Fibroblast of skin of abdomen (primary cell): ENCODE measurements at regions not wholly inside any gene's neighbourhood (a gene's known extent, or its start where the extent isn't known, plus 50 kb on each side); places are given as distances from the start of the nearest gene placed in this dataset.

Source experiments
- DNase-seq: peaks from one replicate; pipeline ENCODE4 v3.0.0-alpha.2; 2013

- no peak for DNase-seq
Observed at GRCh38 chr1:56417646-56418045, 161.7 kb downstream of the PLPP3 start.

DNA sequence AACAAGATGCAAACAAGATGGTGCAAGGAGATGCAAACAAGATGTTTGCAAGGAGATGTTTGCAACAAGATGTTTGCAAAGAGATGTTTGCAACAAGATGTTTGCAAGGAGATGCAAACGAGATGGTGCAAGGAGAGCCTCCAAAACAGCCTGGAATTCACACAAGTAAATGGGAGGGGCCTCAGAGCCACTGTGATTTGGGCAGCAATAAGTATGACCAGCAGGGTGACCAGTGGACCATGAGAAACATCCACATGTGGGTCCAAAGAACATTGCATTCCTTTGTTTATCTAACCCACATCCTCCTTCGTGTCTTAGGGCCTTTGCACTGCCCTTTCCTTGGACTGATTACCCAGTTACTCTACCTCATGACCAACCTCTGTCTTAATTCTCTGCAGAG, 162.9 kb downstream of the PLPP3 start:
- no peak for DNase-seq

DNA sequence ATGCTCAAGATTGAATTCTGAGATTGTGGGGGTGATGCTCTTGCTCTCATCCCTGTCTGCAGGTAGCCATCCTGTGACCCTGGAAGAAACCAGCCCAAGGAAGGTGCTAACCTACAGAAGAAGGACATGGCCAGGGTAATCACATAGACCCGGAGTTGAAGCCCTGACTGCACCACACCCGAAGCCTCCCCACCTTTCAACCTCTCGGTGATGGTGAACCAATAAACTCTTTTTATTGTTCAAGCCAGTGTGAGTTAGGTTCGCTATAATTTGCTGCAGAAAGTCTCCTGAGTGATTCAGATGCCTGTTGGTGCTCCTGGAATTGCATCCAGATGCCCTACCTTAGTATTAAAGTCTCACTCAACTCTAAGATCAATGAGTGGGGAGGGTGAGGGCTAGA, 163.6 kb downstream of the PLPP3 start:
- no peak for DNase-seq

DNA sequence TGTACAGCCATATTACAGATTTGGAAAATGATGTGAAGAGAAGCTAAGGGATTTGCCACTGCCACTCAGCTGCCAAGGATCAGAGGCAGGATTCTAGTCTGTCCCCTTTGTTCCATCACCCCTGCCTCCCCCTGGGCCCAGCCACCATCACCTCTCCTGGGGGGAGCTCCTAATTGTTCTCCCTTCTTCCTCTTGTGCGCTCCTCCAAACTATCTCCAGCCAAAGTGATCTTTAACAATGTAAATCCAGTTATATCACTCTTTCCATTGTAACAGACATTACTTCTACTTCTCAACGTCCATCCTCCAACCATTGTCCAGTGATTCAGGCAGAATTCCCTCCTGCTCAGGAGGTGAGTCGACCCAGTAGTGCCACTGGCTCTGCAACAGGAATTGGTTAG, 164.1 kb downstream of the PLPP3 start:
- no peak for DNase-seq

DNA sequence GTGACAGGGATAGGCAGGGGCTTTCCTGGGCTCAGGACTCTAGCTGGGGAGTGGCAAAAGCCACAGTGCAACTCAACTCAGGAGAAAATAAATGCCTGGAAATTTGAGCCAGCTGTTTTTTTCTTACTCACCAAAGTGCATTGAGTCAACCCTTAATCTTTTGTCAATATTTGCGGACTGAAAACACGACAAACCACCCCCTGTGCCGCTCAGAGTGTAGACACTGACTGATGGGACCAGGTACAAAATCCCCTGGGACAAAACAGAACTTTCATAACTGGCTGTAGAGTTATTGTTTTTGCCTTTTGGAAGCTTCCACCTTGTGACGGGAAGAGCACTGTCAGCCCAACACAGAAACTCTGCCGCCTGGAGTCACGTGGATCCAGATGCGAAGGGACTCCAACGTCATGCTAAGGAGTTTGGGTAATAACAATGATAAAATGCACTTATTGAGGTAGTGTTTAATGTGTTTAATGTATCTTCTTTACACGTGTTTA, 164.6 kb downstream of the PLPP3 start:
- no peak for DNase-seq

DNA sequence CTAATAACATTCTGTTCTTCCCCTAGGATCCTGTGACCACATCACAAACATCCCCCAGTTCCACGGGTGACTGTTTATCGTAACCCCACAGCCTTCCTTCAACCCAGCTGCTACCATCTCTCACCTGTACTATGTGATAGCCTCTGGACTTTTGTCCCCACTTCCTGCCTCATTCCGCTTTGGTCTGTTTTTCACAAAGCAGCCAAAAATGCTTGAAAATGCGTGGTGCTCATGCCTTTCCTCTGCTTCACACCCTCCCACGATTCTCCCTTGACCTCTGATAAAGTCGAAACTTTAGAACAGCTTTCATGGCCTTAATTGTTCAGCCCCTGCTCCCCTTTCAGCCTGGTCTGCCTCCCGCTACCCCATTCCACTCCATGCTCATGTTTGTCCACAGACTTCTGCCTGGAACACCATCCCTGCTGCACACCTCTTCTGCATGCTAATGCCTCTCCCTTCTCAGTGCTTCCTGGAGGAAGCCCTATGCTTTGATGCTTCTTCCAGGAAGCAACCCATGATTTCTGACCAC, 165.6 kb downstream of the PLPP3 start:
- DNase-seq, result no peak

- DNase-seq, result peak; percentile 48
Observed at GRCh38 chr1:56411484-56412180, 167.7 kb downstream of the PLPP3 start.

GRCh38 chr1:56411021-56411420, 168.3 kb downstream of the PLPP3 start:
- DNase-seq, result no peak

DNA sequence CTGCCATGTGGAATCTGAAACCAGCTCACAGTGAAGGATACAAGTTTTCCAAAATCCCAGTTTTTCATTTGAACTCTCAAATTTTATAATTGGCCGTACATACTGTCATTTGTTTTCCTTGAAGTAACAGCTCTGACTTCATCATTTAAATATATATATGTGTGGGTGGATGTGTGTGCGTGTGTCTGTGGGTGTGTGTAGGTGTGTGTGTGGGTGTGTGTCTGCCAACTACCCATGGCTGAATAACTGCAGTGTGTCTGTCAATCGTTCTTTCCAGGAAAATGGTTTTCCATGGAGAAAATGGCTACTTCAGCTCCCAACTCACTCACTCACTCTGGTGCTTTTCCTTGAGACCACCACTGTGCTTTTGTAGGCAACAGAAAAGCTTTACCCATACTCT, 169.0 kb downstream of the PLPP3 start:
- no peak for DNase-seq

- no peak for DNase-seq
Observed at GRCh38 chr1:56409112-56409691, 170.2 kb downstream of the PLPP3 start.

GRCh38 chr1:56406821-56407220, 172.5 kb downstream of the PLPP3 start:
- DNase-seq, result no peak

- no peak for DNase-seq
Observed at GRCh38 chr1:56404561-56405030, 174.8 kb downstream of the PLPP3 start.

- no peak for DNase-seq
Observed at GRCh38 chr1:56404066-56404465, 175.3 kb downstream of the PLPP3 start.

DNA sequence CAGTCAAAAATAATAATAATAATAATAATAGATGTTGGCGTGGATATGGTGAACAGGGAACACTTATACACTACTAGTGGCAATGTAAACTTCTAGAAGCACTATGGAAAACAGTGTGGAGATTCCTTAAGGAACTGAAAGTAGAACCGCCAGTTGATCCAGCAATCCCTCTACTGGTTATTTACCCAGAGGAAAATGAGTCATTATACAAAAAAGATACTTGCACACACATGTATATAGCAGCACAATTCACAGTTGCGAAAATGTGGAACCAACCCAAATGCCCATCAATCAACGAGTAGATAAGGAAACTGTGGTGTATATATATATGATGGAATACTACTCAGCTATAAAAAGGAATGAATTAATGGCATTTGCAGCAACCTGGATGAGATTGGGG, 176.0 kb downstream of the PLPP3 start:
- no peak for DNase-seq

DNA sequence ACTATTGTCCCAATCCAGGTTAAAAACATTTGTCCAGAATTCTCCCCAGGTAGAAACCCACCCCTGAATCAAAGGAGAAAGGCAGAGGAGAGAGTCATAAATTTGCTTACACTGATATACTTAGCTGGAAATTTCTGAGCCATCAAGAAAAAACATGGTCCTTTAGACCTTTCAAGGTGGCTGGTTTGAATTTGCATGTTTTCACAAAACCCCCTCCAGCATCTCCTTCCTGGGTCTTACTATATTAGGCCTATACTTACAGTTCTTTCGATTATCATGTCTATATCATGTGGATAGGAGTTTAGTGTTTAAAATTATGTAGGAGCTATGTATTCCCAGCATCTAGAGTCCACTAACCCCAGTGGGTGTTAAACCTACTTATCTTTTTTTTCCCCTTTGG, 178.2 kb downstream of the PLPP3 start:
- no peak for DNase-seq

GRCh38 chr1:56400526-56400925, 178.8 kb downstream of the PLPP3 start:
- no peak for DNase-seq

- no peak for DNase-seq
Observed at GRCh38 chr1:56399795-56400194, 179.6 kb downstream of the PLPP3 start.

- no peak for DNase-seq
Observed at GRCh38 chr1:56399326-56399725, 180.0 kb downstream of the PLPP3 start.

DNA sequence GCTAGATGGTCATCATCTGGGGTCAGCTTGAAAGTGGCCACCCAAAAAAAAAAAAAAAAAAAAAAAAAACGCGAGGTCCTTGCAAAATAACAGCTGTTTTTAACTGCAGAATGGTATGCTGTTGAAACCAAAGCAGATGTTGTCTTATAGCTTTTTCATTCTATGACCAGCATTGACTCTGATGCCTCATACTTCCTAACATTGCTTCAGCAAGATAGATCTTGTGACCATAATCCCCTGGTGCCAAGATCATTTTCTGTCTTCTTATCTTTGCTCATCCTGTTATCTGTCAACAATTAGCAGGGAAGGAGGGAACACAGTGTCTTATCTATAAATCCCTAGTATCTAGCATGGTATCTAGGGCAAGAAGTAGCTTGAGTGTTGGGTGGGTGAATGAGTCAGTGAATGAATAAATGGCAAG, 181.5 kb downstream of the PLPP3 start:
- peak; percentile 42 for DNase-seq

DNA sequence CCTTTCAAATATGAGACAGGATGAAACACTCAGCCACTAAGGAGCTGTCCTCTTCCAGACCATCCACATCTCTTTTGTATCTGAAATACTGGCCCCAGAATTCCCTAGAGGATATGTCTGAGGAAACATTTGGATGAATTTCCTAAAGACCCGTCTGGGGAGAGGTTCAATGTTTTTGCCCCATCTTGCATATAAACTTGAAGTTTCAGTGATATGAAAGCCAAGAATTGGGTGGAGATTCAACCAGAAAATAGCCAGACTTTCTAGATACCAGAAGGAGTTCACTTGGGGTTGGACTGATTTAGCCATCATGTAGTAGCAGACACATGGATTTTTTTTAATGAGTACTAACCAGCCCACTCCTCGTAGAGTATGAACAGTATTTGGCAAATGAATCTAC, 182.0 kb downstream of the PLPP3 start:
- peak; percentile 30 for DNase-seq

DNA sequence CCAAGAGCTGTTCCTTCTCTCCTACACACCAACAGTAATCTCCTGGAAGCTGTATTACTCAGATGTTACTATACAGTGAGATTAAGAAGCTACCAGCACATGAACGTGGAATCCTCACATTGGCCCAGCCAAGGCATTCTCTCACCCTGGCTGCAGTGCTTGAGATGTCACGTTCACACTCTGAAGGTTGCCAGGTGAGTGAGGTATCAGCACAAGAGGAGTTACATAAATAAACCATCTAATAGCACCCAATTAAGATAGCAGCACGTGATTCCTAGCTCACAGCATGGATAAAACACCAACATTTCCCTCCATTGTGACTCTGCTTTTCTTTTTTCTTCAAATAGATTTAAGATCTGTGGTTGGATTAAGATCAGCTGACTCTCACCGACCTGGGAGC, 182.8 kb downstream of the PLPP3 start:
- no peak for DNase-seq

- DNase-seq, result no peak
Observed at GRCh38 chr1:56395776-56396175, 183.6 kb downstream of the PLPP3 start.

DNA sequence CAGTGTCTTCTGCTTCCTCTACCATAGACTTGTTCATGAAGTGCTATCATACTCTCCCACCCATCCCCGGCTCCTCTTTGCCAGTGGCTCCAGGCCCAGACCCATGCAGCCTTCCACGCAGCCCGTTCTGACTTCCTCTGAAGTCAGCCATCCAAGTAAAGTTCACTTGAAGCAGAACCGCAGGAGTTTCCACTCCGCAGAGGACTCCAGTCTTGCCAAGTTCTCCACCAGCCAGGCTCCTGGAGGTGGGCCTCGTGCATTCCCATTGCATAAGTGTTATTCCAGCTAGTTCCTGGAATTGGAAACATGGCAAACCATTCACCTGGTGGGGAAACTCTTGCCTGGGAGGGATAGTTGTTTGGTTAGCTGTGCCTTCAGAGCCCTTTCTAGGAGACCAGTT, 185.1 kb downstream of the PLPP3 start:
- no peak for DNase-seq
